OCI-LY7 (cell line): ENCODE measurements at regions not wholly inside any gene's neighbourhood (a gene's known extent, or its start where the extent isn't known, plus 50 kb on each side); places are given as distances from the start of the nearest gene placed in this dataset.

Experiments used
- BruUV-seq: library from RNA; stranded (reverse); fragments of 400-500 nt; replicated peaks from 2 replicates; lab custom pipeline; 2021; lab: Mats Ljungman, UMichigan
- CTCF ChIA-PET: fragments of 300-600 bp; sonication (Branson Sonifier 250); formaldehyde crosslinking; loops from one replicate; lab custom pipeline; 2022; ENCODE audit warnings: antibody characterized with exemption; ENCODE audit not compliant: unreplicated experiment; lab: Charles Lee
- POLR2A ChIA-PET: fragments of 300-600 bp; sonication (Branson Sonifier 250); formaldehyde crosslinking; loops from one replicate; lab custom pipeline; 2022; ENCODE audit warnings: antibody characterized with exemption; lab: Charles Lee
- DNase-seq: peaks from one replicate; pipeline ENCODE4 v3.0.0-alpha.2; 2015; ENCODE audit warnings: low spot score
- H2AFZ ChIP-seq: fragments of 200-600 bp; sonication (generic), shearing (Covaris generic); 2 replicates; pipeline ENCODE4 v1.6.1; 2014; ENCODE audit warnings: mild to moderate bottlenecking, antibody characterized with exemption, low read length, moderate library complexity
- H3K27ac ChIP-seq: fragments of 200-600 bp; sonication (generic); 2 replicates; pipeline ENCODE4 v1.5.1; 2014; ENCODE audit warnings: mixed run types, low read depth, mild to moderate bottlenecking, moderate library complexity, low read length, inconsistent platforms; ENCODE audit not compliant: poor library complexity, severe bottlenecking
- H3K36me3 ChIP-seq: fragments of 200-600 bp; sonication (generic); 2 replicates; pipeline ENCODE4 v1.6.1; 2014; ENCODE audit warnings: mild to moderate bottlenecking, antibody characterized with exemption, low read length, moderate library complexity, mixed read lengths; ENCODE audit not compliant: insufficient read depth
- H3K4me1 ChIP-seq: fragments of 200-600 bp; sonication (generic); 2 replicates; pipeline ENCODE4 v1.5.1; 2014; ENCODE audit warnings: mild to moderate bottlenecking, low read length; ENCODE audit not compliant: insufficient read depth, poor library complexity, severe bottlenecking
- H3K4me2 ChIP-seq: fragments of 200-600 bp; sonication (generic); 2 replicates; pipeline ENCODE4 v1.6.1; 2014; ENCODE audit warnings: mild to moderate bottlenecking, low read length
- H3K4me3 ChIP-seq: fragments of 200-600 bp; sonication (generic); 2 replicates; pipeline ENCODE4 v1.5.1; 2014; ENCODE audit warnings: mild to moderate bottlenecking, low read depth, low read length; ENCODE audit not compliant: poor library complexity, severe bottlenecking
- H3K79me2 ChIP-seq: fragments of 200-600 bp; sonication (generic); 2 replicates; pipeline ENCODE4 v1.6.1; 2016; ENCODE audit warnings: low read depth, mild to moderate bottlenecking, low read length, moderate library complexity, mixed read lengths; ENCODE audit not compliant: insufficient read depth
- H3K9me2 ChIP-seq: fragments of 200-600 bp; sonication (generic); 2 replicates; pipeline ENCODE4 v1.6.1; 2016; ENCODE audit warnings: mild to moderate bottlenecking, low read length, mixed read lengths; ENCODE audit not compliant: insufficient read depth
- H3K9me3 ChIP-seq: fragments of 200-600 bp; sonication (generic); 2 replicates; pipeline ENCODE4 v1.6.1; 2014; ENCODE audit warnings: mild to moderate bottlenecking, mixed run types, low read length, mixed read lengths
- H4K20me1 ChIP-seq: fragments of 200-600 bp; sonication (generic); 2 replicates; pipeline ENCODE4 v1.6.1; 2014; ENCODE audit warnings: mild to moderate bottlenecking, antibody characterized with exemption, low read length, moderate library complexity, mixed read lengths; ENCODE audit not compliant: insufficient read depth
- CTCF ChIP-seq: fragments of 200-600 bp; sonication (generic); conservative IDR thresholded peaks from 2 replicates; pipeline ENCODE4 v1.5.1; 2014; ENCODE audit warnings: mild to moderate bottlenecking, antibody characterized with exemption, low read length, moderate library complexity, mixed read lengths
- EZH2phosphoT487 ChIP-seq: fragments of 200-600 bp; sonication (generic); IDR thresholded peaks from 2 replicates; pipeline ENCODE4 v1.6.1; 2018; ENCODE audit warnings: low read depth, borderline replicate concordance, mild to moderate bottlenecking, mixed run types, antibody characterized with exemption, low read length, moderate library complexity, mixed read lengths
- intact Hi-C: fragments of 100-400 bp; cut with micrococcal nuclease; formaldehyde crosslinking; loops from one replicate; pipeline ENCODE4 v1.10.0; 2022; ENCODE audit not compliant: unreplicated experiment

GRCh38 chr4:107246761-107247160 lies 210.6 kb upstream of the DKK2 start:
- POLR2A ChIA-PET = no interaction called here
- Histone ChIP-seq H4K20me1 (no peaks in the 10 kb centered on the region), H3K36me3 (no peaks in the 10 kb centered on the region), H3K4me3 (no peak overlapping the region), H3K4me1 (no peaks in the 10 kb centered on the region), H3K4me2 (no peak overlapping the region), H3K27ac (no peak overlapping the region), H3K9me2 (no peaks in the 10 kb centered on the region), H3K79me2 (no peaks in the 10 kb centered on the region), H3K9me3 (no peaks in the 10 kb centered on the region), H2AFZ (no peak overlapping the region)
- BruUV-seq = no TSS peak
- TF ChIP-seq EZH2phosphoT487 = no peak
- TF ChIP-seq CTCF = no peak
- DNase-seq = no peak
- intact Hi-C loops = no loop called here
- CTCF ChIA-PET = no interaction called here

GRCh38 chr4:107243141-107243781 lies 207.1 kb upstream of the DKK2 start:
- no peaks in the 10 kb centered on the region for H3K4me1 ChIP-seq
- no TSS peak for BruUV-seq
- H3K9me3 ChIP-seq = no peaks in the 10 kb centered on the region
- no peaks in the 10 kb centered on the region for H3K9me2 ChIP-seq
- H3K4me2 ChIP-seq = no peak overlapping the region
- no peaks in the 10 kb centered on the region for H4K20me1 ChIP-seq
- H3K27ac ChIP-seq = no peak overlapping the region
- DNase-seq = no peak
- intact Hi-C loops = no loop called here
- no peaks in the 10 kb centered on the region for H3K36me3 ChIP-seq
- no peak overlapping the region for H2AFZ ChIP-seq
- H3K79me2 ChIP-seq = no peaks in the 10 kb centered on the region
- no peak overlapping the region for H3K4me3 ChIP-seq
- CTCF ChIA-PET = no interaction called here
- TF ChIP-seq CTCF (no peak), EZH2phosphoT487 (no peak)
- POLR2A ChIA-PET = no interaction called here

- Histone ChIP-seq H3K79me2 (no peaks in the 10 kb centered on the region), H3K36me3 (no peaks in the 10 kb centered on the region), H3K4me1 (no peaks in the 10 kb centered on the region), H3K9me3 (no peaks in the 10 kb centered on the region), H3K9me2 (no peaks in the 10 kb centered on the region), H3K4me3 (no peak overlapping the region), H2AFZ (no peak overlapping the region), H3K4me2 (no peak overlapping the region), H4K20me1 (no peaks in the 10 kb centered on the region), H3K27ac (no peak overlapping the region)
- no peak for DNase-seq
- intact Hi-C loops = no loop called here
- no TSS peak for BruUV-seq
- CTCF ChIA-PET = no interaction called here
- no peak for TF ChIP-seq CTCF
- no peak for TF ChIP-seq EZH2phosphoT487
- POLR2A ChIA-PET = interaction anchor here (0.9 kb wide), 1 partner anchor 11 kb away, joined by 3 read pairs; no protein-coding TSS in a partner anchor
These were observed 184.9 kb upstream of the DKK2 start for GRCh38 chr4:107220976-107221375.
